ENCODE measurements at regions not wholly inside any gene's neighbourhood (a gene's known extent, or its start where the extent isn't known, plus 50 kb on each side); places are given as distances from the start of the nearest gene placed in this dataset.

GRCh38 chr14:76947078-76947837 lies 81.2 kb downstream of the IRF2BPL start:
- no peak for TF ChIP-seq POLR2A (IDR thresholded peaks at IDR 0.05)
- peak; percentile 53 to 75 (median 66) for TF ChIP-seq CTCF (IDR thresholded peaks at IDR 0.05 in 4 of 5, conservative IDR thresholded peaks at IDR 0.05 in 1 of 5)
